ENCODE measurements at regions not wholly inside any gene's neighbourhood (a gene's known extent, or its start where the extent isn't known, plus 50 kb on each side); places are given as distances from the start of the nearest gene placed in this dataset.

DNA sequence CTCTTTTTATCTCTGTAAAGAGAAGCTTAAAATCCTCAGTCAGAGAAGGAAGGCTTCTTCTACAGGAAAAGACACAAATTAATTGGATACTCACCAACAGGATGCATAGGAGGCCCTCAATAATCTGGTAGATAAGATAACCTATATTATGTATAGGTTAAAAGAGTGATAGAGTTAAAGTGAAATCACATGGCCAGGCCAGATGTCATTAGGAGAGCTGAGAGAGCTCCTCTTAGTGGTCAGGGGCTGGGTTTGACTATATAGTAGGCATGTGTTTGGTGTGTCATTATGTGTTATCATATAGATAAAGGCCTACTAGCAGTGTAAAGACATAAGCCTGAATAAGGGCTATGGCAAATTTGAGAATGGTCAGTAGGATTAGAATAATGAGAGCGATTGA is 479.3 kb downstream of the EPHA3 start:
- TF ChIP-seq, protein P1, sequence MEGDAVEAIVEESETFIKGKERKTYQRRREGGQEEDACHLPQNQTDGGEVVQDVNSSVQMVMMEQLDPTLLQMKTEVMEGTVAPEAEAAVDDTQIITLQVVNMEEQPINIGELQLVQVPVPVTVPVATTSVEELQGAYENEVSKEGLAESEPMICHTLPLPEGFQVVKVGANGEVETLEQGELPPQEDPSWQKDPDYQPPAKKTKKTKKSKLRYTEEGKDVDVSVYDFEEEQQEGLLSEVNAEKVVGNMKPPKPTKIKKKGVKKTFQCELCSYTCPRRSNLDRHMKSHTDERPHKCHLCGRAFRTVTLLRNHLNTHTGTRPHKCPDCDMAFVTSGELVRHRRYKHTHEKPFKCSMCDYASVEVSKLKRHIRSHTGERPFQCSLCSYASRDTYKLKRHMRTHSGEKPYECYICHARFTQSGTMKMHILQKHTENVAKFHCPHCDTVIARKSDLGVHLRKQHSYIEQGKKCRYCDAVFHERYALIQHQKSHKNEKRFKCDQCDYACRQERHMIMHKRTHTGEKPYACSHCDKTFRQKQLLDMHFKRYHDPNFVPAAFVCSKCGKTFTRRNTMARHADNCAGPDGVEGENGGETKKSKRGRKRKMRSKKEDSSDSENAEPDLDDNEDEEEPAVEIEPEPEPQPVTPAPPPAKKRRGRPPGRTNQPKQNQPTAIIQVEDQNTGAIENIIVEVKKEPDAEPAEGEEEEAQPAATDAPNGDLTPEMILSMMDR (IDR thresholded peaks at IDR 0.05), result no peak
- TF ChIP-seq POLR2A (IDR thresholded peaks at IDR 0.05), result no peak

Data from Peyer's patch (tissue), 4 donors.